HT1080 (cell line): ENCODE measurements at regions not wholly inside any gene's neighbourhood (a gene's known extent, or its start where the extent isn't known, plus 50 kb on each side); places are given as distances from the start of the nearest gene placed in this dataset.

ENCODE experiments used
- DNase-seq: peaks from one replicate; pipeline ENCODE4 v3.0.0-alpha.2; 2015; ENCODE audit warnings: low read depth

DNA sequence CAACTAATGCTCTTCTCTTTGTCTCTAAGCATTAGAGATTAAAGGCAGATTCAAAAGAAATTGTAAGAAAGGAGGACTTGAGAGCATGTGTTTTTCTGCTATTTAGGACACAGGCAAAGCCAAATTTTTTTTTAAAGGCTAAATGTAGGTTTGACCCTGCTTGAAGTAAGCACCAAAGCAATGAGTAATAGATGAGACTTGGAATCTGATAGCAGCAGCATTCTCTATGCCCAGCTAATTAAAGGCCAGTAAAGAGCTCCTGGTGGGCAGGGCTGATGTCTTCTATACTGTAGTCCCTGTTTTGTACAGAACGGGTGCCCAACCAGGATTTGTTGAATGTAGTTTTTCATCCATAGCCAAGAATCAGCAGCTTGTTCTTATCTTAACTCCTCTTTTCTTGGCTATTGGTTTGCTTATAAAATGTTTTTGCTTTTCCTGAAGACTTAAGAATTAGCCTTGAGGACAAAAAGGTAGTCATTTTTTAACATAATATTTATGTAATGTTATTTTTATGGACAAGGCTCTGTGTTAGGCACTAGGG, 179.6 kb downstream of the LMO4 start:
- peak; percentile 9 for DNase-seq

DNA sequence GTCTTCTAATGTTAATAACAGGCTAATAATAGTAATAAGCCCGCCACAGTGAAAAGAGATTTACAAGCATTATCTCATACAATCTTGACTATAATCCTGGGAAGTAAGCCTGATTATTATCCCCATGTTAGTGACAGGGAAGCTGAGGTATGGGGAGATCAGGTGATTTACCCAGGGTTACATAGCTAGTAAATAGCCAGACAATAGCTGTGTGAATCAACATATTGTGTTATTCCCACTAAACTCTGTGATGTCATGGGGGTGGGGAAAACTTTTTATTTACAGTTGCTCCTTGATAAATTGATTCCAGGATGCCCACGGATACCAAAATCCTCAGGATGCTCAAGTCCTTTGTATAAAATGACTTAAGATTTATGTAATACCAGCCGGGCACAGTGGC, 181.9 kb downstream of the LMO4 start:
- DNase-seq = no peak

DNA sequence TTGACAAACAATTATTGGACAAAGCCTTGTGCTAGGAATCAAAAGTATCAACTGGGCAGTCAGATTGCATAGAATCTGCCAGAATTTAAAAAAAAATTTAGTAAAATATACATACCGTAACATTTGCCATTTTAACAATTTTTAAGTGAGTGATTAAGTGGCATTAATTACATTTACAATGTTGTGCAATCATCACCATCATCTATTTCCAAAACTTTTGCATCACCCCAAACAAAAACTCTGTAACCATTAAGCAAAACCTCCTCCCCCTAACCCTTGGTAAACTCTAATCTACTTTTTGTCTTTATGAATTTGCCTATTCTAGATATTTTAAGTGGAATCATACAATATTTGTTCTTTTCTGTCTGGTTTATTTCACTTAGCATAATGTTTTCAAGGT, 182.8 kb downstream of the LMO4 start:
- DNase-seq = no peak

DNA sequence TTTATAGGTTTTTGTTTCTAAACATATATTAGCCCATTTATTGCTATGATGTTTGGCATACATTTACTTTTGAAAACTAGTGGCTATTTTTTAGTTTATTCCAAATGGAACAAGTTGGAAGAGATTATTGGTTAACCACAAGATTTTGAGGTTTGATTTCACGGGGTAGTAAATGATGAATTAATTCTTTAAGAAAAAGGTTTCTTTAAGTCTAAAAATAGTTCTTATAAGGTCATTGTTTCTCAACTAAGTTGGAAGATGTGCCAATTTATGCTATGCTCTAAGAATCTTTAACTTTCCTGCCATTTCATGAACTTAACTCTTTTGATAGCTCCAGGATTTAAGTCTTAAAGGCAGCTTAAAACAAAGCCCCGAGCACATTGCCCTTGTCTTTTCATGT, 183.8 kb downstream of the LMO4 start:
- DNase-seq = no peak

GRCh38 chr1:87513255-87513654, 184.6 kb downstream of the LMO4 start:
- DNase-seq = peak; percentile 4

GRCh38 chr1:87513966-87514660, 185.4 kb downstream of the LMO4 start:
- DNase-seq = no peak

- no peak for DNase-seq
Observed at GRCh38 chr1:87515781-87516180, 187.1 kb downstream of the LMO4 start.

DNA sequence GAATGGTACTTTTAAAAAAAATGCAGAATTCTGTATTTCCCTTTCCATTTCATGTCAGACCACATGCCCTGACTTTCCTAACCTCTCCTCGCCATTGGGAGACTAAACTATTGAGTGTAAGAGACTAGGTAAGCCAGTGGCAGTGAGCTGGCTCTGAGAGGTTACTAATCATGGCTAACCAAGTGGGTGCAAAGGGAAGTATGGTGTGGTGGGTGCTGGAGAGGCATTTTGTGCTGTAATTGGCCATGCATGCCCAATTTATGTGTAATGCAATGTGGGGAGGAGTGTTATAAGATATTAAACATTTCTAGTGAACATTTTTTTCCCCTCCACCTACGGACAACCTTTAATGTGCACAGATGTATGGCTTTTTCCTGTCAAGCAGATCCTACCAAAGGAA, 190.1 kb downstream of the LMO4 start:
- DNase-seq = no peak

- DNase-seq = no peak
Observed at GRCh38 chr1:87521452-87521851, 192.8 kb downstream of the LMO4 start.

DNA sequence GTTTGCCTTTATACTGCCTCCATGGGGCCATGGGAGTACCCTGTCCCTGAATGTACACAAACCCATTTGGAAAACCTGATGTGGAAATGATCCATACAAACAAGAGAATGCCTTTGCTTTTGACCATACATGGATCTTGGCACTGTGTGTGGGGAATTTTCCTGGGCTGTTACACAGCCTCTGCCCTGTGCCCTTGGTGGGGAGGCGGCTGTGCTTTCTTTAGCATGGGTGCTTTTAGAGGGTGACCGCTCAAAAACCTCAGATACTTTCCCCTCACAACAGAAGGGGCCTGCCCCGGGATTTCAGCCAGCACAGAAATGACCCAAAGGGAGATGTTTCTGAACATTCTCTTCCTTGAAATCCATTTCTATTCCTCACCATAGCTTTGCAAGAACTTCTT, 194.8 kb downstream of the LMO4 start:
- no peak for DNase-seq

DNA sequence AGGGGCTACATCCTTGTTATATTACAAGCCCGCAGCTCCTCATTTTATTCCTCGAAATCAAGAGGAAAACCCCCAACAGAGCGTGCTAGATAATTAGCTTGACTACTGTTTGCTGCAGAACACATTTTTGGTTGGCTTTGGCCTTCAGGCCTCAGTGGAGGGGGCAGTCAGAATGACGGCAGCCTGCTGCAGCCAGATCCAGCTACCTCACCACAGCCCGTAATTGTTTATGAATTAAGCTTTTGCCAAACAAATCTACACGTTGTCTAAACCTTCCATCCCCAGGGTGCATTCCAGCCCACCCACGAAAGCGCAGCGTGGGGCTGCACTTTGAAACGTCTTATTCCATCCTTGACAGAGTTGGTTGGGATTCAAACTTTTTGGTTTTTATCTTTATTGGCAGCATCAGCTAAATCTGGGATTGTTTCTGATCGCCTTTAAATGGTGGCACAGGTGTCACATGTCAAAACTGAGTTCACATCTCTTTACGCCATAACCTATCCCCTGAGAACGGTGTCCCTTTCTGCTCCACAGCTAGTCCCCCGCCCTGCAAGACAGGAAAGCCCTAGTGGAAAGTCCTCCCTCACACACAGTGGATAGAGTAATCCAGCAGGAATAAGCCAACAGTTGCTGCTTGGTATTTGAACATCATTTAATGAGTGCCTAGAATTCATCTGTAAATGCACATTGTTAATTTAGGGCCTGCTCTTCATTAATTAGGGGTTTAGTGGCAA, 195.5 kb downstream of the LMO4 start:
- DNase-seq = no peak

DNA sequence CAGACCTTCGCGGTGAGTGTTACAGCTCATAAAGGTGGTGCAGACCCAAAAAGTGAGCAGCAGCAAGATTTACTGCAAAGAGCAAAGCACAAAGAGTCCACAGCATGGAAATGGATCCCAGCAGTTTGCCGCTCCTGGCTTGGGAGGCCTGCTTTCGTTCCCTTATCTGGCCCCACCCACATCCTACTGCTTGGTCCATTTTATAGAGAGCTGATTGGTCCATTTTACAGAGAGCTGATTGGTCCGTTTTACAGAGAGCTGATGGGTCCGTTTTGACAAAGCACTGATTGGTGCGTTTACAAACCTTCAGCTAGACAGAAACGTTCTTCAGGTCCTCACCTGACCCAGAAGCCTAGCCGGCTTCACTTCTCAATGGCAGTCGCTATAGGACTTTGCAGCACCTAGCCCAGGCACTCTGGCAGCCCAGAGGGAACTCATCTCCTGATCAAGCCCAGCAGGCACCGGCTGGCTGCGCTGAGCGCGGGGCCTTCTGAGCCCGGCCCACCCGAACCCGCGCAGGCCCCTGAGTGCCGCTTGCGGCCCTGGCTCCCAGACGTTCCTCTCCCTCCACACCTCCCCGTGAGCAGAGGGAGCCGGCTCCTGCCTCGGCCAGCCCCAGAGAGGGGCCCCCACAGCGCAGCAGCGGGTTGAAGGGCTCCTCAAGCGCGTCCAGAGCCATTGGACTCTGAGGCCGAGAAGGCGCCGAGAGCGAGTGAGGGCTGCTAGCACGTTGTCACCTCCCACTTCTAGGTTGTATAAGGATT, 200.3 kb downstream of the LMO4 start:
- DNase-seq = no peak

DNA sequence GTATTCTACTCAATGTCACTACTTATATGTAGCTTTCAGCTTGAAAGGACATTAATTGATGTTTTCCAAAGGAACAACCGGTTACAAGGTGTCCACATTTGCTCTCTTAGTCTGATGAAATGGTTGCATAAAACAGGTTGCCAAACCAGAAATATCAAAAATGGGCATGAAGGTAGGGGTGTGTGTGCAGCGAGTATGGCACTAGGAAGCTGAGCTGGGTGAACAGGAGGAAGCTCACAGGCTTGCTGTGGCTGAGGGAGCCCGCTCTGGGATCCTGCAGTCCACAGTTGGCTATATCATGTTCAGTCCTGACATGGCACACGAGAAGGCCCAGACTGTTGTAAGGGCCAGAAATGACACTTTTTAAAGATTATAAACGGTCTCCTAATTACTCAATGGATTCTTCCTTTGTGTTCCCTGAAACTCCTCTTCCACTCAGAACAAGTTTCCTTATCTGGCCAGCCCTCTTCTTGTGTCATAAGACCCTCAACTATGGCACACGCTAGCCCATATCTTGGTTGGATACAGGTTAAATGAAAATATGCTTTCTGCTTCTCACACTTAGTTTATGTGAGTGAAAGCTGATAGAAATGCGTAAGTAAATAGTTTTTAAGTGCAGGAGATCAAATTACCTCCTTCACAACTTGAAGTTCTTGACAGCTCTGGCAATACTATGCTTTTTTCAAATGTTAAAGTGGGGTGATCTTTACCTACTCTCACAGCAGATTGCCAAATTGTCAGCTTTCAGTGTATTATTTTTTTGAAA, 201.5 kb downstream of the LMO4 start:
- no peak for DNase-seq

GRCh38 chr1:87535551-87535950, 206.9 kb downstream of the LMO4 start:
- no peak for DNase-seq

DNA sequence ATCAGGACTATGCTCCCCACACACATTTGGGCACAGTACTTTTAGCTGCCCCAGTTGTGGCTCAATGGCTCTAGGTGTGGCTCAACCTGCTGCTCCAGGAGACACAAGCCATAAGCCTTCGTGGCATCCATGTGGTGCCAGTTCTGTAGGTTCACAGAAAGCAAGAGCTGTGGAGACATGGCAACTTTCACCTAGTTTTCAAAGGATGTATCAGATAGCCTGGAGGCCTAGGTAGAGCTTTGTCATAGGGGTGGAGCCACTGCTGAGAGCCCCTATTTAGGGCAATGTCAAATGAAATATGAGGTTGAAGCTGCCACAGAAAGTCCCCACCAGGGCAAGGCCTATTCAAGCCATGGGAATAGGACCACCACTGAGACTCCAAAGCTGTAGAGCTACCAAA, 210.5 kb downstream of the LMO4 start:
- DNase-seq = no peak

DNA sequence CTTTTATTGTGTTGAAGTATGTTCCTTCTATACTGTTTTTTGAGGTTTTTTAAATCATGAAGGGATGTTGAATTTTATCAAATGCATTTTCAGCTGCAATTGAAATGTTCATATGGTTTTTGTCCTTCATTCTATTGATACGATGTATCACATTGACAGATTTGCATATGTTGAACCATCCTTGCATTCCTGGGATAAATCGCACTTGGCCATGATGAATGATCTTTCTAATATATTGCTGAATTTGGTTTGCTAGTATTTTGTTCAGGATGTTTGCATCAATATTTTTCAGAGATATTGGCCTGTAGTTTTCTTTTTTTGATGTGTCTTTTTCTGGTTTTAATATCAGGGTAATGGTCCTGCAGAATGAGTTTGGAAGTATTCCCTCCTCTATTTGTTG, 214.0 kb downstream of the LMO4 start:
- no peak for DNase-seq

GRCh38 chr1:87549738-87550137, 221.1 kb downstream of the LMO4 start:
- no peak for DNase-seq

DNA sequence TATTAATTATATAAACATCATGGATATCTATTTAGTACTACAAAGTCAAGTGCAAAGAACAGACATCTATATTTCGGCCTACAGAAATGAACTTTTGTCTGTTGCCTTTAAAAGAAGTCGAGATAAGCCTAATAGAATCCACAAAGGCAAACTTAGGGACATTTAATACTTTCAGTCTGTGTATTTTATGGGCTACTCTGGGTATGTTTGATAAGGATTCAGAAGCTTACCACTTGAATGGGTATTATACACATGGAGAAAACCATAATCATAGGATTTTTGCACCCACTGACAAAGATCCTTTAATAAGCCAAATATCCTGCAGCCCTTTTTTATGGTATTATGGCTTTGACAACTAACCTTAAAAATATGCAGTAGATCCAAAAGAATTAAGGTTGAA, 224.8 kb downstream of the LMO4 start:
- no peak for DNase-seq

DNA sequence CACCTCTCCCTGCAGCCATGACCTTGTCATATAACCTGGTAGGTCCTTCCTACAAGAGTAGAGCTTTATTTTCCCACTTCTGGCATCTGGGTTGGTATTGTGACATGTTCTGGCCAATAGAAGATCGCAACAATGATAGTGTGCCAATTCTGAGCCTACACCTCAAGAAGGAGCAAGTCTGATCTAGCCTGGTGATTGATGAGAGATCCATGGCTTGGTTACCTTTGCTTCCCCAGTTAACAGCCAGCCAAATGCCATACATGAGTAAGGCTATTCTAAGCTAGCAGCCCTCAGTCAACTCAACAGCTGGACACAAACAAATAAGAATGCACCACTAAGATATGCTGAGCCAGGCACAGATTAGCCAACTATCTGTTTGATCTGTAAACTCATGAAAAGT, 226.7 kb downstream of the LMO4 start:
- no peak for DNase-seq

- peak; percentile 15 for DNase-seq
Observed at GRCh38 chr1:87556326-87556725, 227.6 kb downstream of the LMO4 start.

- DNase-seq = no peak
Observed at GRCh38 chr1:87558921-87559320, 230.2 kb downstream of the LMO4 start.
